B cell (primary cell): ENCODE measurements at regions not wholly inside any gene's neighbourhood (a gene's known extent, or its start where the extent isn't known, plus 50 kb on each side); places are given as distances from the start of the nearest gene placed in this dataset.

Experiments used
- ATAC-seq: fragments of 200-7000 bp; cut with Tn5 transposase; one replicate; pipeline ENCODE4 v1.10.0; 2021; ENCODE audit warnings: low read depth, mild to moderate bottlenecking, moderate number of reproducible peaks, moderate library complexity
- CTCF ChIA-PET: fragments of 350-600 bp; sonication (Branson Sonifier 250); formaldehyde crosslinking; loops from one replicate; lab custom pipeline; 2021; ENCODE audit warnings: antibody characterized with exemption, inconsistent platforms; lab: Charles Lee
- POLR2A ChIA-PET: fragments of 350-600 bp; sonication (Branson Sonifier 250); formaldehyde crosslinking; loops from one replicate; lab custom pipeline; 2021; ENCODE audit warnings: antibody characterized with exemption; lab: Charles Lee
- DNase-seq: peaks from one replicate; pipeline ENCODE4 v3.0.0; 2013
- H2AFZ ChIP-seq: 2 replicates; pipeline ENCODE4 v1.6.1; 2012; ENCODE audit warnings: mild to moderate bottlenecking, low read depth, low read length; ENCODE audit not compliant: insufficient read depth, poor library complexity, severe bottlenecking
- H3K27ac ChIP-seq, 2 donors: 1 replicate in 1 of 2; 2 replicates in 1 of 2; pipeline ENCODE4 v1.5.1; 2012 to 2013; ENCODE audit warnings: low read length in 2 of 2, mild to moderate bottlenecking in 2 of 2, moderate library complexity in 1 of 2
- H3K27me3 ChIP-seq, 4 experiments: fragments of 200-600 bp in 1 of 4; sonication (generic) in 1 of 4; replicated peaks in 1 of 4; 1 replicate in 2 of 4; 2 replicates in 2 of 4; pipeline versions ENCODE4 v1.6.1 to v1.7.0; 2013 to 2016; ENCODE audit warnings: low read length in 3 of 4, mild to moderate bottlenecking in 2 of 4, mixed read lengths in 1 of 4, moderate library complexity in 1 of 4; ENCODE audit not compliant: insufficient read depth in 4 of 4, control insufficient read depth in 3 of 4; ENCODE audit errors: control extremely low read depth in 1 of 4
- H3K36me3 ChIP-seq, 2 experiments: replicated peaks in 1 of 2; 1 replicate in 1 of 2; 2 replicates in 1 of 2; pipeline versions ENCODE4 v1.6.1 to v1.7.1; 2013; ENCODE audit warnings: low read length in 1 of 2; ENCODE audit not compliant: insufficient read depth in 2 of 2, control insufficient read depth in 1 of 2; ENCODE audit errors: control extremely low read depth in 1 of 2, extremely low read depth in 1 of 2
- H3K4me1 ChIP-seq, 2 donors: fragments of 200-600 bp in 1 of 2; sonication (generic) in 1 of 2; 1 replicate in 1 of 2; 2 replicates in 1 of 2; pipeline versions ENCODE4 v1.5.1 to v1.6.1; 2013 to 2017; ENCODE audit warnings: low read length in 2 of 2; ENCODE audit not compliant: control insufficient read depth in 2 of 2, insufficient read depth in 2 of 2
- H3K4me2 ChIP-seq: replicated peaks from 2 replicates; pipeline ENCODE3; 2012; ENCODE audit warnings: mild to moderate bottlenecking, low read depth, low read length; ENCODE audit not compliant: poor library complexity, severe bottlenecking
- H3K4me3 ChIP-seq, 5 experiments: fragments of 200-600 bp in 1 of 5; sonication (generic) in 1 of 5; 1 replicate in 3 of 5; 2 replicates in 2 of 5; pipeline versions ENCODE4 v1.5.1 to v1.7.0; 2011 to 2016; ENCODE audit warnings: low read length in 4 of 5, mild to moderate bottlenecking in 4 of 5, low read depth in 2 of 5, control low read depth in 1 of 5, moderate library complexity in 1 of 5; ENCODE audit not compliant: insufficient read depth in 1 of 5; ENCODE audit errors: control extremely low read depth in 1 of 5, extremely low read depth in 1 of 5
- H3K79me2 ChIP-seq: fragments of 200-600 bp; sonication (generic); one replicate; pipeline ENCODE4 v1.6.0; 2016; ENCODE audit warnings: low read length; ENCODE audit not compliant: control insufficient read depth, insufficient read depth
- H3K9ac ChIP-seq: fragments of 200-600 bp; sonication (generic); 2 replicates; pipeline ENCODE4 v1.6.1; 2017; ENCODE audit warnings: mild to moderate bottlenecking, low read length, moderate library complexity
- H3K9me3 ChIP-seq, 3 donors: one replicate each; pipeline versions ENCODE4 v1.6.1 to v1.7.1; 2013; ENCODE audit warnings: low read length in 2 of 3; ENCODE audit not compliant: control insufficient read depth in 2 of 3, insufficient read depth in 1 of 3; ENCODE audit errors: control extremely low read depth in 1 of 3
- H4K20me1 ChIP-seq: 2 replicates; pipeline ENCODE4 v1.6.0; 2012; ENCODE audit warnings: mild to moderate bottlenecking, low read length; ENCODE audit not compliant: insufficient read depth, control insufficient read depth, poor library complexity, severe bottlenecking
- H3K27ac Mint-ChIP-seq: one replicate; pipeline ENCODE4 v1.8.0; 2021; ENCODE audit warnings: mixed read lengths
- H3K27me3 Mint-ChIP-seq: one replicate; pipeline ENCODE4 v1.8.0; 2021; ENCODE audit warnings: mixed read lengths
- H3K4me1 Mint-ChIP-seq: one replicate; pipeline ENCODE4 v1.8.0; 2021; ENCODE audit warnings: mixed read lengths
- H3K4me3 Mint-ChIP-seq: one replicate; pipeline ENCODE4 v1.8.0; 2021; ENCODE audit warnings: mixed read lengths
- H3K9me3 Mint-ChIP-seq: one replicate; pipeline ENCODE4 v1.8.0; 2022; ENCODE audit warnings: mixed read lengths; ENCODE audit not compliant: insufficient read depth
- CTCF ChIP-seq: fragments of 200-600 bp; IDR thresholded peaks from one replicate; pipeline ENCODE4 v1.8.0; 2022; ENCODE audit warnings: antibody characterized with exemption, mild to moderate bottlenecking
- EZH2 ChIP-seq: IDR thresholded peaks from 2 replicates; pipeline ENCODE4 v1.6.1; 2012; ENCODE audit warnings: borderline replicate concordance, low read depth, mild to moderate bottlenecking, moderate library complexity, low read length; ENCODE audit not compliant: insufficient read depth, poor library complexity, severe bottlenecking
- WGBS: methylation state at CpG from one replicate; pipeline ENCODE4 v1.1.5; 2013; ENCODE audit warnings: missing lambda C conversion rate; ENCODE audit not compliant: insufficient coverage; 5-methylcytosine and 5-hydroxymethylcytosine counted together
- intact Hi-C: fragments of 100-400 bp; cut with micrococcal nuclease; formaldehyde crosslinking; loops from one replicate; pipeline ENCODE4 v1.10.0; 2022

GRCh38 chrX:69107231-69107739 lies 58.0 kb downstream of the PJA1 start:
- H3K27me3 Mint-ChIP-seq = no peaks in the 10 kb centered on the region
- no peak overlapping the region for H3K27ac ChIP-seq
- no peaks in the 10 kb centered on the region for H4K20me1 ChIP-seq
- H3K4me3 ChIP-seq = no peak overlapping the region
- no peak overlapping the region for H3K27ac Mint-ChIP-seq
- DNase-seq = no peak
- H3K4me1 Mint-ChIP-seq = no peaks in the 10 kb centered on the region
- no peak for ATAC-seq
- no peaks in the 10 kb centered on the region for H3K27me3 ChIP-seq
- H3K36me3 ChIP-seq = no peaks in the 10 kb centered on the region
- H3K9me3 ChIP-seq = no peaks in the 10 kb centered on the region
- no peaks in the 10 kb centered on the region for H3K79me2 ChIP-seq
- H3K4me3 Mint-ChIP-seq = no peak overlapping the region
- no peak overlapping the region for H3K9ac ChIP-seq
- no peaks in the 10 kb centered on the region for H3K9me3 Mint-ChIP-seq
- TF ChIP-seq CTCF (no peak), EZH2 (no peak)
- POLR2A ChIA-PET = no interaction called here
- H3K4me1 ChIP-seq = no peaks in the 10 kb centered on the region
- intact Hi-C loops = no loop called here
- no CpG with 5 or more reads among the region's 1 CpG for WGBS
- no peak overlapping the region for H2AFZ ChIP-seq
- CTCF ChIA-PET = no interaction called here
- H3K4me2 ChIP-seq = no peak overlapping the region

DNA sequence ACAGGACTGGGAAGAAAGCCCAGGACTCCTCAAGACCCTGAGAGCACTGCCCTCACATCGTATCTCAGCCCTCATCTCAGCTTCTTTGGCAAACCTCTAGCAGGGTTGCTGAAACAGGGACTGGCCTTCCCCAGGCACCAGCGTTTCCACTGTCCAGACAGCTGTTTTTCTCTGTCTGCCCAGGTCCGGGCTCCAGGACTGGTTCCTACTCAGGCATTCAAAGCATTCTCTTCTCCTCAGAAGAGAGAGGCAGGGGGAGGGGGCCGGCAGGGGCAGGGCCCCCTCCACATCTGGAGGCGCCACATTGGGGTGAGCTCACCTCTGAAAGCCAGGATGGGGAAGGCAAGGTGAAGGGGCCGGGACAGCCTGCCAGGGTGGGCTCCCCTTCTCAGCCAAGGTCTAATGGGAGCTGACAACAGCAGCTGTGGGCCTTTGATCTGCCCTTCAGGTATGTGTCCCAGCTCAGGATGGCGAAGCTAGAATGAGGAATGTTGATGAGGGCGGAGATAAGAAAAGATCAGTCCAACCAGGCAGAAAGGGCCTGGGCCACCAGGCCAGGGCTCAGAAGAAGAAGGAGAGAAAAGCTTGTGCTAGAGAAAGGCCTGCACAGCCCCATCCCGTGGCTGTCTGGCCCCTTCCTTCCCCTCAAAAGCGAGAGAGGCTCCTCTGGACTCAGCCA lies 60.4 kb downstream of the PJA1 start:
- Histone ChIP-seq H3K4me1 (no peaks in the 10 kb centered on the region), H4K20me1 (no peaks in the 10 kb centered on the region), H3K9ac (no peak overlapping the region), H3K79me2 (no peaks in the 10 kb centered on the region), H3K4me3 (no peak overlapping the region), H3K27me3 (no peaks in the 10 kb centered on the region), H2AFZ (no peak overlapping the region), H3K36me3 (no peaks in the 10 kb centered on the region), H3K27ac (no peak overlapping the region), H3K9me3 (no peaks in the 10 kb centered on the region), H3K4me2 (no peak overlapping the region)
- 82% methylated on average over 6 of the region's 10 CpGs for WGBS
- H3K27me3 Mint-ChIP-seq = no peaks in the 10 kb centered on the region
- POLR2A ChIA-PET = no interaction called here
- H3K27ac Mint-ChIP-seq = no peak overlapping the region
- CTCF ChIA-PET = no interaction called here
- ATAC-seq = no peak
- intact Hi-C loops = no loop called here
- DNase-seq = no peak
- TF ChIP-seq CTCF (no peak), EZH2 (no peak)
- H3K9me3 Mint-ChIP-seq = no peaks in the 10 kb centered on the region
- H3K4me3 Mint-ChIP-seq = no peak overlapping the region
- no peaks in the 10 kb centered on the region for H3K4me1 Mint-ChIP-seq
